ENCODE measurements at regions not wholly inside any gene's neighbourhood (a gene's known extent, or its start where the extent isn't known, plus 50 kb on each side); places are given as distances from the start of the nearest gene placed in this dataset.

DNA sequence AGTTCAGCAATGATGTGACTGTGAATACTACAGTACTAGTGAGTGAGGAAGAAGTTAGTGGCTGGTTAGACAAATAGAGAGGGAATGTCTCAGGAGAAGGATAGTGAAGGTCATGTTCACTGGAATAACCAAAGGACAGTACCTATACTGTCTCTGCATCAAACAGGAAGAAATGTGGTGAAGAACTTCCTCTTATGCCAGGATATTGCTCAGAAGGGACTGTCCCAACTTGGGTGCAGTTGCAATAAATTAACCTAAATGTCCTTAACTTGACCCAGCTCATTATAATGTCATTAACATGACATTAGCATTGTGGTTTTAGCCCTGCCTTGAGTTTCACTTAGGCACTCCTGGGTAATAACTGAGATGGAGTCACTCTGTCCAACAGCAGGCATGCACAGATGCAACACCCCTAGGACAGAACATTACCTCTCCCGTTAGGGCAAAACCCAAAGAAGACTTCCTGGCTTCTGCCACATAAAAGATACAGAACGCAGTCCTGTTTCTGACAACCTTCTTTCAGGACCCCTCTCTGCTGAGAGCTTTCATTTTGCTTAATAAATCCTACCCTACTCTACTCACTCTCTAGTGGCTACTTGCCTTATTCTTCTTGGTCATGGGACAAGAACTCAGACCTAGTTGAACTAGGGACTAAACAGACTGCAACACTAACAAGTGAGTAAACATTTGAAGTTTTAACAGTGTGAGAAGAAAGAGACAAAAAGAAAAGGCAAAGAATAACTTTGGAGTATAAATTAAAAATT, 1591.6 kb upstream of the MIR17HG start:
- TF ChIP-seq, protein P1, sequence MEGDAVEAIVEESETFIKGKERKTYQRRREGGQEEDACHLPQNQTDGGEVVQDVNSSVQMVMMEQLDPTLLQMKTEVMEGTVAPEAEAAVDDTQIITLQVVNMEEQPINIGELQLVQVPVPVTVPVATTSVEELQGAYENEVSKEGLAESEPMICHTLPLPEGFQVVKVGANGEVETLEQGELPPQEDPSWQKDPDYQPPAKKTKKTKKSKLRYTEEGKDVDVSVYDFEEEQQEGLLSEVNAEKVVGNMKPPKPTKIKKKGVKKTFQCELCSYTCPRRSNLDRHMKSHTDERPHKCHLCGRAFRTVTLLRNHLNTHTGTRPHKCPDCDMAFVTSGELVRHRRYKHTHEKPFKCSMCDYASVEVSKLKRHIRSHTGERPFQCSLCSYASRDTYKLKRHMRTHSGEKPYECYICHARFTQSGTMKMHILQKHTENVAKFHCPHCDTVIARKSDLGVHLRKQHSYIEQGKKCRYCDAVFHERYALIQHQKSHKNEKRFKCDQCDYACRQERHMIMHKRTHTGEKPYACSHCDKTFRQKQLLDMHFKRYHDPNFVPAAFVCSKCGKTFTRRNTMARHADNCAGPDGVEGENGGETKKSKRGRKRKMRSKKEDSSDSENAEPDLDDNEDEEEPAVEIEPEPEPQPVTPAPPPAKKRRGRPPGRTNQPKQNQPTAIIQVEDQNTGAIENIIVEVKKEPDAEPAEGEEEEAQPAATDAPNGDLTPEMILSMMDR (IDR thresholded peaks at IDR 0.05; ENCODE audit: insufficient read depth, low read length) = no peak
- no peak for TF ChIP-seq POLR2AphosphoS5 (IDR thresholded peaks at IDR 0.05; ENCODE audit: low read depth)
- no peak; the same call in 1 of the 2 replicates for TF ChIP-seq GABPA (IDR thresholded peaks at IDR 0.05; ENCODE audit: low read depth)
- TF ChIP-seq, protein P2, sequence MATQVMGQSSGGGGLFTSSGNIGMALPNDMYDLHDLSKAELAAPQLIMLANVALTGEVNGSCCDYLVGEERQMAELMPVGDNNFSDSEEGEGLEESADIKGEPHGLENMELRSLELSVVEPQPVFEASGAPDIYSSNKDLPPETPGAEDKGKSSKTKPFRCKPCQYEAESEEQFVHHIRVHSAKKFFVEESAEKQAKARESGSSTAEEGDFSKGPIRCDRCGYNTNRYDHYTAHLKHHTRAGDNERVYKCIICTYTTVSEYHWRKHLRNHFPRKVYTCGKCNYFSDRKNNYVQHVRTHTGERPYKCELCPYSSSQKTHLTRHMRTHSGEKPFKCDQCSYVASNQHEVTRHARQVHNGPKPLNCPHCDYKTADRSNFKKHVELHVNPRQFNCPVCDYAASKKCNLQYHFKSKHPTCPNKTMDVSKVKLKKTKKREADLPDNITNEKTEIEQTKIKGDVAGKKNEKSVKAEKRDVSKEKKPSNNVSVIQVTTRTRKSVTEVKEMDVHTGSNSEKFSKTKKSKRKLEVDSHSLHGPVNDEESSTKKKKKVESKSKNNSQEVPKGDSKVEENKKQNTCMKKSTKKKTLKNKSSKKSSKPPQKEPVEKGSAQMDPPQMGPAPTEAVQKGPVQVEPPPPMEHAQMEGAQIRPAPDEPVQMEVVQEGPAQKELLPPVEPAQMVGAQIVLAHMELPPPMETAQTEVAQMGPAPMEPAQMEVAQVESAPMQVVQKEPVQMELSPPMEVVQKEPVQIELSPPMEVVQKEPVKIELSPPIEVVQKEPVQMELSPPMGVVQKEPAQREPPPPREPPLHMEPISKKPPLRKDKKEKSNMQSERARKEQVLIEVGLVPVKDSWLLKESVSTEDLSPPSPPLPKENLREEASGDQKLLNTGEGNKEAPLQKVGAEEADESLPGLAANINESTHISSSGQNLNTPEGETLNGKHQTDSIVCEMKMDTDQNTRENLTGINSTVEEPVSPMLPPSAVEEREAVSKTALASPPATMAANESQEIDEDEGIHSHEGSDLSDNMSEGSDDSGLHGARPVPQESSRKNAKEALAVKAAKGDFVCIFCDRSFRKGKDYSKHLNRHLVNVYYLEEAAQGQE (IDR thresholded peaks at IDR 0.05; ENCODE audit: insufficient replicate concordance, low read depth) = no peak
